ENCODE measurements at regions not wholly inside any gene's neighbourhood (a gene's known extent, or its start where the extent isn't known, plus 50 kb on each side); places are given as distances from the start of the nearest gene placed in this dataset.
A peak's percentile ranks its signal among the peaks of the same experiment; 100 is the strongest.

DNA sequence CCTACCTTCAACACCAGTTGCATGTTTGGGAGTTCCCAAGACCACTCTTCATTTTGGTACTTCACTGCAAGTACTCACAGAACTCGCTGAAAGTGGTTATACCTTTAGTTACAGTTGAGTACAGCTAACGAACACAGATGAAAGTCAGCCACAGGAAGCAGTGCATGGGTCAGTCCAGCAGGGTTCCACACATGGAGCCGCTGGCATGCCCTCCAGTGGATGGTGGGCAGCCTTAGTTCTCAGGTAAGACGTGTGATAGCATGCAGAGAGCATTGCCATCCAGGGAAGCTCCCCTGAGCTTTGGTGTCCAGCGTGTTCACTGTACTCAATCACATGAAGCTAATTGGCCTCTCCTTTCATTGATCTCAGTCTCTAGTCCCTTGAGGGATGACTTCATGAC is 815.3 kb downstream of the RNF144A start:
- no peak for DNase-seq (ENCODE audit: low read depth)
- TF ChIP-seq, protein P1, sequence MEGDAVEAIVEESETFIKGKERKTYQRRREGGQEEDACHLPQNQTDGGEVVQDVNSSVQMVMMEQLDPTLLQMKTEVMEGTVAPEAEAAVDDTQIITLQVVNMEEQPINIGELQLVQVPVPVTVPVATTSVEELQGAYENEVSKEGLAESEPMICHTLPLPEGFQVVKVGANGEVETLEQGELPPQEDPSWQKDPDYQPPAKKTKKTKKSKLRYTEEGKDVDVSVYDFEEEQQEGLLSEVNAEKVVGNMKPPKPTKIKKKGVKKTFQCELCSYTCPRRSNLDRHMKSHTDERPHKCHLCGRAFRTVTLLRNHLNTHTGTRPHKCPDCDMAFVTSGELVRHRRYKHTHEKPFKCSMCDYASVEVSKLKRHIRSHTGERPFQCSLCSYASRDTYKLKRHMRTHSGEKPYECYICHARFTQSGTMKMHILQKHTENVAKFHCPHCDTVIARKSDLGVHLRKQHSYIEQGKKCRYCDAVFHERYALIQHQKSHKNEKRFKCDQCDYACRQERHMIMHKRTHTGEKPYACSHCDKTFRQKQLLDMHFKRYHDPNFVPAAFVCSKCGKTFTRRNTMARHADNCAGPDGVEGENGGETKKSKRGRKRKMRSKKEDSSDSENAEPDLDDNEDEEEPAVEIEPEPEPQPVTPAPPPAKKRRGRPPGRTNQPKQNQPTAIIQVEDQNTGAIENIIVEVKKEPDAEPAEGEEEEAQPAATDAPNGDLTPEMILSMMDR (conservative IDR thresholded peaks at IDR 0.05; ENCODE audit: control insufficient read depth, insufficient read depth, low read depth, low read length) = no peak
- no peak overlapping the region for H3K4me3 ChIP-seq (ENCODE audit: control insufficient read depth, low read depth, low read length)

DNA sequence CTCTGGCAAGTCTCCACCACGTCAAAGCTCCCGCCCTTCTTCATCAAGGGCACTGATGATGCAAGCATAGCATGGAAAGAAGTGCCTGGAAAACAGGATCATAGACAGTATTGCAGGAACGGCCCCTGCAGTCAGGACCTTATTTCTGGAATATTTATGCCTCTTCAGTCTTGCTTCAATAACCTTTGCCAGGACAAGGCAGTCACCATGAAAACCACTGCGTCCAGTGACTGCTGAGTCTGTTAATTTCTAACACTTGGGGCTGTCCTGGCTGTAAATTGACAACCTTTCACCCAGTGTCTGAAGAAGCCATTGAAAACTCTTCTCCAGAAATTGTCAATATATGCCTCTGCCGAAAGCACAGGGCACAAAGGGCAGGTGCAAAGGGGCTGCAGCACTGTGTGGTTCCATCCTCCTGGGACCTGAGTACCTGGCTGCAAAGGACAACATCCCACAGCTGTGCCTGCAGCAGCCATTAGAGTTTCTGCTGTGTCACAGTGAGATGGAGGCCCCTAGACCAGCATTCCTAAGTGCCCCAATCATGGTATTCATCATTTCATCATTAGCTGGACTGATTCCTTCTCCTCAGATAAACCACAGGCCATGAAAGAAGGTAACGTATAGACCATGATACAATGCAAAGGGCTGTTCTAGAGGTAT is 819.6 kb downstream of the RNF144A start:
- no peak overlapping the region for H3K4me3 ChIP-seq (ENCODE audit: control insufficient read depth, low read depth, low read length)
- no peak for DNase-seq (ENCODE audit: low read depth)
- TF ChIP-seq, protein P1 (conservative IDR thresholded peaks at IDR 0.05; ENCODE audit: control insufficient read depth, insufficient read depth, low read depth, low read length) = no peak

DNA sequence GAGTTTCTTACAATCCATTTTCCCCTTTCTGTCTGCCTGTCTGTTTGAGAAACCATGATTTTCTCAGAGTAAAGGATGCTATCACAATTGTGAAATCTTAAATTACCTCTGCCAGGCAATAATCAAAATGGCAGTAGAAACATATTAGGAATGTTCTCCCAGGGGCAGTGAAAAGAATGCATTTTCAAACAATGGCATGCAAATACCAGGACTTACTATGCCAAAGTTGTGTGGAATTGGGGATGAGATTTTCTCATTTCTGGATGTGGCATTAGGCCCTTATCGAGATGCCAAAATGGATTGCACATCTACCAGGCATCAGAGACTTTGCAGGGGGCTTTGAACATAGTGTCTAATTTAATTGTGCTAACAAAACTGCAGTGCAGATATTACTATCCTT is 821.4 kb downstream of the RNF144A start:
- DNase-seq (ENCODE audit: low read depth) = no peak
- no peak overlapping the region for H3K4me3 ChIP-seq (ENCODE audit: control insufficient read depth, low read depth, low read length)
- TF ChIP-seq, protein P1 (conservative IDR thresholded peaks at IDR 0.05; ENCODE audit: control insufficient read depth, insufficient read depth, low read depth, low read length) = no peak

DNA sequence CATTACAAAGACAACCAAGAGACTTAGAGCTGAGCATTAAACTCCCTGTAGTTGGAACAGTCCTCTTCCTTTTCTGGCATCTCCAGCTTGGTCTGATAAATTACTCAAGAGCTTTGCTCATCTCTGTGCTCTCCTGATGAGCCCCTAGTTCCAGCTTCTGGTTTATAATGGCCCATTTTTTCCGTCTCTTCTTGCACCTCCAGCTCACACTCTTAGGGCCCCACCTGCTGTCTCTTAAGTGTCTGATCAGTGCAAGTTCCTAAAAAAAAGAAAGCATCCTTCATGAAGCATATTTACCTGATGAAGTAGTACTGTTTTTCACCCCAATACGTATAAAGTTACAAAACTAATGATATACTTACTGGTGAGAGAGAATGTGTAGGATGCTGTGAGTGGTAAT is 822.9 kb downstream of the RNF144A start:
- no peak for DNase-seq (ENCODE audit: low read depth)
- TF ChIP-seq, protein P1 (conservative IDR thresholded peaks at IDR 0.05; ENCODE audit: control insufficient read depth, insufficient read depth, low read depth, low read length) = no peak
- no peak overlapping the region for H3K4me3 ChIP-seq (ENCODE audit: control insufficient read depth, low read depth, low read length)

DNA sequence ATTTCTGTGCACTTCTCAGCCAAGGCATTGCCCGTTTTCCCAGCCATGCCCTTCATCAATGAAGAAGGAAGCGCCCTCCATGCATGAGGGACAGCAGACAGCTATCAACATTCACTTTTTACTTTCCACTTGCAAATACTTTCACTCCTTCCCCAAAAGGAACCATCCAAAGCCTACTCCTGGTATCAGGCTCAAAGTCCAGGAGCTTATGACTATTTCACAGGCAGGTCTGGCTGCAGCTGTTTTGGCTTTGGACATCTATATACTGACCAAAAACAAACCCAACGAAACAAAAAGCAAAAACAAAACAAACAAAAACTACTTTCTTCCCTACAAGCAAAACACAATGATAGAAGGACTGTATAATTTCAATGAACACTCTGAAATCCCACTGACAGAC is 825.1 kb downstream of the RNF144A start:
- H3K4me3 ChIP-seq (ENCODE audit: control insufficient read depth, low read depth, low read length) = no peak overlapping the region
- TF ChIP-seq, protein P1 (conservative IDR thresholded peaks at IDR 0.05; ENCODE audit: control insufficient read depth, insufficient read depth, low read depth, low read length) = no peak
- DNase-seq (ENCODE audit: low read depth) = no peak

DNA sequence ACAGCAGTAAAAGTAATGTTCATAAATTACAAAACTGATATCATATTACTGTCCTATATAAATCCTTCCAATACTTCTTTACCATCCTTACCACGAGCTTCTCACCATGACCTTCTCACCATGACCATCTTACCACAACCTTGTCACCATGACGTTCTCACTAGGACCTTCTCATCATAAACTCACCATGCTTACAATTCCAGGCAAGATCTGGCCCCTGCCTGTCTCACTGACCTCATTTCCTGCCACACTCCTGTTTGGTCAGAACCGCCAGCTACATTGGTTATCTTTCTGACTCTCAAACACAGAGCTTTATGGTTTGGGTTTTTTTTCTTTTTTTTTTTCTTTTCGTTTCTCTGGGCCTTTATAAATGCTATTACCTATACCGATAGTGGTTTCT is 827.6 kb downstream of the RNF144A start:
- H3K4me3 ChIP-seq (ENCODE audit: control insufficient read depth, low read depth, low read length) = no peak overlapping the region
- TF ChIP-seq, protein P1 (conservative IDR thresholded peaks at IDR 0.05; ENCODE audit: control insufficient read depth, insufficient read depth, low read depth, low read length) = no peak
- DNase-seq (ENCODE audit: low read depth) = peak; percentile 75

DNA sequence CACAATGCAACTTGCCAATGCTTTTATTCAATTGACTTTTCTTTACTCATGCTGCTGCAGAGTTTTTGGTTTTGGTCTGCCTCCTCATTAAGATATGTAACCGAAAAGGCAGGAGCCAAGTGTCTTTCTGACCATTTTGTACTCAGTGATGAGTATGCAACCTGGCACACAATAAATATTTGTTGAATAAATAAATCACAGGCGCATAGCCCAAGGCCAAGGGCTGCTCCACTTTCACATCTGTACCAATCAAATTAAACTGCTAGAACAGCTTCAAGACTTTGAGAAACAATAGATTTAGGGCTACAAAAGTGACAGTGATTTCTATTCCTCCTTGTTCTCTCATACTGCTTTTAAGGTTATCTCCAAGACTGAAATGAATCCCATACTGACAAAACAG is 828.2 kb downstream of the RNF144A start:
- DNase-seq (ENCODE audit: low read depth) = peak; percentile 33
- TF ChIP-seq, protein P1 (conservative IDR thresholded peaks at IDR 0.05; ENCODE audit: control insufficient read depth, insufficient read depth, low read depth, low read length) = no peak
- H3K4me3 ChIP-seq (ENCODE audit: control insufficient read depth, low read depth, low read length) = no peak overlapping the region

All from fibroblast of mammary gland (primary cell).